ENCODE measurements at regions not wholly inside any gene's neighbourhood (a gene's known extent, or its start where the extent isn't known, plus 50 kb on each side); places are given as distances from the start of the nearest gene placed in this dataset.
"Not testable (repeated sequence)": the region's sequence is repeated elsewhere in the genome, so short reads cannot be mapped to it uniquely, and the experiment has no call there.

GRCh38 chr18:14190776-14191442, 58.7 kb upstream of the ZNF519 start:
- not testable (repeated sequence) for DNase-seq (ENCODE audit: low spot score)

DNA sequence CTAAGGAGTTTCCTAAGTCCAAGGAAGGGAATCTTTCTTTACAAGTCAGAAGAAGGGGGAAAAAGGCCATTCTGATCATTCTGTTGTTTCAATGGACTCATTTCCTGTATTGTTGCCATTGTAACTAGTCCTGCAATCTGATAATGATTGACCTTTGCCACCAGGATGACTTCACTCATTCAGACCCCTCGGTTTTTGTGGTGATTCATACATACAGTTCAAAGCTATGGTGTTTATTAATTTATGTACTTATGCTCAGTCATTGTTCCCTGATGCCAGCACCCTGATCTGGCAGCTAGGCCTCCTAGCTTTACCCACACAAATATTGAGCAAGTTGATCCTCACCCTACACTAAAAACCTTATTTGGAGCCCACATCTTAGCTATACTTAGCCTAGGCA, 57.6 kb upstream of the ZNF519 start:
- DNase-seq (ENCODE audit: low spot score) = no peak

- DNase-seq (ENCODE audit: low spot score) = not testable (repeated sequence)
Measured at GRCh38 chr18:14188751-14189406, 56.6 kb upstream of the ZNF519 start.
